ENCODE measurements at regions not wholly inside any gene's neighbourhood (a gene's known extent, or its start where the extent isn't known, plus 50 kb on each side); places are given as distances from the start of the nearest gene placed in this dataset.

GRCh38 chr5:111585291-111585690 is 73.0 kb upstream of the STARD4 start:
- Histone ChIP-seq H3K4me1 (ENCODE audit: control insufficient read depth, insufficient read depth, low read length) (no peaks in the 10 kb centered on the region), H3K27ac (ENCODE audit: low read depth, low read length) (no peak overlapping the region), H3K9me3 (ENCODE audit: control insufficient read depth, insufficient read depth, low read length) (no peaks in the 10 kb centered on the region), H3K4me3 (ENCODE audit: low read depth, low read length) (no peak overlapping the region), H3K36me3 (ENCODE audit: control insufficient read depth, insufficient read depth, low read length) (no peaks in the 10 kb centered on the region), H3K27me3 (ENCODE audit: control insufficient read depth, insufficient read depth, low read length) (no peaks in the 10 kb centered on the region)
- DNase-seq (ENCODE audit: low read depth in 4 of 6, low spot score in 6 of 6) = no peak
- no CpG with 5 or more reads among the region's 1 CpG for WGBS (ENCODE audit: insufficient coverage)

GRCh38 chr5:111584651-111585050 is 72.3 kb upstream of the STARD4 start:
- H3K27ac ChIP-seq (ENCODE audit: low read depth, low read length) = no peak overlapping the region
- no peaks in the 10 kb centered on the region for H3K9me3 ChIP-seq (ENCODE audit: control insufficient read depth, insufficient read depth, low read length)
- no peak overlapping the region for H3K4me3 ChIP-seq (ENCODE audit: low read depth, low read length)
- no peak for DNase-seq (ENCODE audit: low read depth in 4 of 6, low spot score in 6 of 6)
- no peaks in the 10 kb centered on the region for H3K27me3 ChIP-seq (ENCODE audit: control insufficient read depth, insufficient read depth, low read length)
- WGBS (ENCODE audit: insufficient coverage) = no CpG with 5 or more reads among the region's 1 CpG
- H3K4me1 ChIP-seq (ENCODE audit: control insufficient read depth, insufficient read depth, low read length) = no peaks in the 10 kb centered on the region
- no peaks in the 10 kb centered on the region for H3K36me3 ChIP-seq (ENCODE audit: control insufficient read depth, insufficient read depth, low read length)

GRCh38 chr5:111583758-111584203 is 71.4 kb upstream of the STARD4 start:
- 92% methylated on average over 1 of the region's 4 CpGs for WGBS (ENCODE audit: insufficient coverage)
- no peak for DNase-seq (ENCODE audit: low read depth in 4 of 6, low spot score in 6 of 6)
- Histone ChIP-seq H3K4me1 (ENCODE audit: control insufficient read depth, insufficient read depth, low read length) (no peaks in the 10 kb centered on the region), H3K27me3 (ENCODE audit: control insufficient read depth, insufficient read depth, low read length) (no peaks in the 10 kb centered on the region), H3K4me3 (ENCODE audit: low read depth, low read length) (no peak overlapping the region), H3K9me3 (ENCODE audit: control insufficient read depth, insufficient read depth, low read length) (no peaks in the 10 kb centered on the region), H3K27ac (ENCODE audit: low read depth, low read length) (no peak overlapping the region), H3K36me3 (ENCODE audit: control insufficient read depth, insufficient read depth, low read length) (no peaks in the 10 kb centered on the region)

GRCh38 chr5:111582993-111583601 is 70.8 kb upstream of the STARD4 start:
- H3K9me3 ChIP-seq (ENCODE audit: control insufficient read depth, insufficient read depth, low read length) = no peaks in the 10 kb centered on the region
- no peaks in the 10 kb centered on the region for H3K36me3 ChIP-seq (ENCODE audit: control insufficient read depth, insufficient read depth, low read length)
- H3K27ac ChIP-seq (ENCODE audit: low read depth, low read length) = no peak overlapping the region
- WGBS (ENCODE audit: insufficient coverage) = 100% methylated on average over 1 of the region's 4 CpGs
- no peak overlapping the region for H3K4me3 ChIP-seq (ENCODE audit: low read depth, low read length)
- no peak for DNase-seq (ENCODE audit: low read depth in 4 of 6, low spot score in 6 of 6)
- H3K4me1 ChIP-seq (ENCODE audit: control insufficient read depth, insufficient read depth, low read length) = no peaks in the 10 kb centered on the region
- no peaks in the 10 kb centered on the region for H3K27me3 ChIP-seq (ENCODE audit: control insufficient read depth, insufficient read depth, low read length)

GRCh38 chr5:111582451-111582850 is 70.1 kb upstream of the STARD4 start:
- DNase-seq (ENCODE audit: low read depth in 4 of 6, low spot score in 6 of 6) = no peak
- no peaks in the 10 kb centered on the region for H3K4me1 ChIP-seq (ENCODE audit: control insufficient read depth, insufficient read depth, low read length)
- H3K9me3 ChIP-seq (ENCODE audit: control insufficient read depth, insufficient read depth, low read length) = no peaks in the 10 kb centered on the region
- WGBS (ENCODE audit: insufficient coverage) = no CpG with 5 or more reads among the region's 1 CpG
- no peaks in the 10 kb centered on the region for H3K36me3 ChIP-seq (ENCODE audit: control insufficient read depth, insufficient read depth, low read length)
- no peaks in the 10 kb centered on the region for H3K27me3 ChIP-seq (ENCODE audit: control insufficient read depth, insufficient read depth, low read length)
- H3K4me3 ChIP-seq (ENCODE audit: low read depth, low read length) = no peak overlapping the region
- no peak overlapping the region for H3K27ac ChIP-seq (ENCODE audit: low read depth, low read length)

GRCh38 chr5:111580956-111581355 is 68.6 kb upstream of the STARD4 start:
- Histone ChIP-seq H3K27me3 (ENCODE audit: control insufficient read depth, insufficient read depth, low read length) (no peaks in the 10 kb centered on the region), H3K9me3 (ENCODE audit: control insufficient read depth, insufficient read depth, low read length) (no peaks in the 10 kb centered on the region), H3K4me1 (ENCODE audit: control insufficient read depth, insufficient read depth, low read length) (no peaks in the 10 kb centered on the region), H3K4me3 (ENCODE audit: low read depth, low read length) (no peak overlapping the region), H3K36me3 (ENCODE audit: control insufficient read depth, insufficient read depth, low read length) (no peaks in the 10 kb centered on the region), H3K27ac (ENCODE audit: low read depth, low read length) (no peak overlapping the region)
- no peak for DNase-seq (ENCODE audit: low read depth in 4 of 6, low spot score in 6 of 6)

- H3K27ac ChIP-seq (ENCODE audit: low read depth, low read length) = no peak overlapping the region
- 100% methylated on average over 2 of the region's 2 CpGs for WGBS (ENCODE audit: insufficient coverage)
- H3K36me3 ChIP-seq (ENCODE audit: control insufficient read depth, insufficient read depth, low read length) = no peaks in the 10 kb centered on the region
- no peak for DNase-seq (ENCODE audit: low read depth in 4 of 6, low spot score in 6 of 6)
- no peaks in the 10 kb centered on the region for H3K27me3 ChIP-seq (ENCODE audit: control insufficient read depth, insufficient read depth, low read length)
- no peaks in the 10 kb centered on the region for H3K9me3 ChIP-seq (ENCODE audit: control insufficient read depth, insufficient read depth, low read length)
- no peaks in the 10 kb centered on the region for H3K4me1 ChIP-seq (ENCODE audit: control insufficient read depth, insufficient read depth, low read length)
- H3K4me3 ChIP-seq (ENCODE audit: low read depth, low read length) = no peak overlapping the region
These were observed 62.0 kb upstream of the STARD4 start for GRCh38 chr5:111574311-111574710.

GRCh38 chr5:111572561-111572960 is 60.2 kb upstream of the STARD4 start:
- Histone ChIP-seq H3K36me3 (ENCODE audit: control insufficient read depth, insufficient read depth, low read length) (no peaks in the 10 kb centered on the region), H3K4me3 (ENCODE audit: low read depth, low read length) (no peak overlapping the region), H3K9me3 (ENCODE audit: control insufficient read depth, insufficient read depth, low read length) (no peaks in the 10 kb centered on the region), H3K27ac (ENCODE audit: low read depth, low read length) (no peak overlapping the region), H3K4me1 (ENCODE audit: control insufficient read depth, insufficient read depth, low read length) (no peaks in the 10 kb centered on the region), H3K27me3 (ENCODE audit: control insufficient read depth, insufficient read depth, low read length) (no peaks in the 10 kb centered on the region)
- WGBS (ENCODE audit: insufficient coverage) = 50% methylated on average over 4 of the region's 5 CpGs
- peak in 2 of 6 donors; percentile 20 to 31 for DNase-seq (ENCODE audit: low read depth in 4 of 6, low spot score in 6 of 6)

GRCh38 chr5:111563031-111563822 is 50.9 kb upstream of the STARD4 start:
- peak in 1 of 6 donors; percentile 25 for DNase-seq (ENCODE audit: low read depth in 4 of 6, low spot score in 6 of 6)
- WGBS (ENCODE audit: insufficient coverage) = 90% methylated on average over 4 of the region's 6 CpGs

GRCh38 chr5:111562561-111562960 is 50.2 kb upstream of the STARD4 start:
- H3K4me1 ChIP-seq (ENCODE audit: control insufficient read depth, insufficient read depth, low read length) = no peaks in the 10 kb centered on the region
- peak in 1 of 6 donors; percentile 6 for DNase-seq (ENCODE audit: low read depth in 4 of 6, low spot score in 6 of 6)
- 20% methylated on average over 3 of the region's 3 CpGs for WGBS (ENCODE audit: insufficient coverage)
- no peaks in the 10 kb centered on the region for H3K27me3 ChIP-seq (ENCODE audit: control insufficient read depth, insufficient read depth, low read length)
- peaks cover 3% of the 10 kb centered on the region for H3K9me3 ChIP-seq (ENCODE audit: control insufficient read depth, insufficient read depth, low read length)
- H3K27ac ChIP-seq (ENCODE audit: low read depth, low read length) = no peak overlapping the region
- H3K36me3 ChIP-seq (ENCODE audit: control insufficient read depth, insufficient read depth, low read length) = no peaks in the 10 kb centered on the region
- no peak overlapping the region for H3K4me3 ChIP-seq (ENCODE audit: low read depth, low read length)

More at GRCh38 chr5:111563031-111563822, 50.9 kb upstream of the STARD4 start:
- peaks cover 3% of the 10 kb centered on the region for H3K9me3 ChIP-seq (ENCODE audit: control insufficient read depth, insufficient read depth, low read length)
- H3K4me1 ChIP-seq (ENCODE audit: control insufficient read depth, insufficient read depth, low read length) = no peaks in the 10 kb centered on the region
- no peaks in the 10 kb centered on the region for H3K36me3 ChIP-seq (ENCODE audit: control insufficient read depth, insufficient read depth, low read length)
- no peak overlapping the region for H3K4me3 ChIP-seq (ENCODE audit: low read depth, low read length)
- H3K27ac ChIP-seq (ENCODE audit: low read depth, low read length) = peak overlapping the region; percentile 15
- H3K27me3 ChIP-seq (ENCODE audit: control insufficient read depth, insufficient read depth, low read length) = no peaks in the 10 kb centered on the region

Data from spinal cord (tissue), 9 donors.